PFSK-1 (cell line): ENCODE measurements at regions not wholly inside any gene's neighbourhood (a gene's known extent, or its start where the extent isn't known, plus 50 kb on each side); places are given as distances from the start of the nearest gene placed in this dataset.

Source experiments
- FOXP2 ChIP-seq: optimal IDR thresholded peaks from 2 replicates; pipeline ENCODE3; 2011; ENCODE audit warnings: borderline replicate concordance, control low read depth, inconsistent platforms; ENCODE audit not compliant: insufficient read depth; ENCODE audit errors: extremely low read length, extremely low read depth
- POLR2AphosphoS5 ChIP-seq: IDR thresholded peaks from 2 replicates; pipeline ENCODE4 v1.6.1; 2012; ENCODE audit warnings: low read depth, mild to moderate bottlenecking, control low read depth, low read length, moderate library complexity
- SIN3A ChIP-seq: IDR thresholded peaks from 2 replicates; pipeline ENCODE4 v1.6.1; 2012; ENCODE audit warnings: mild to moderate bottlenecking, low read length, moderate library complexity, borderline replicate concordance; ENCODE audit not compliant: insufficient read depth
- TAF1 ChIP-seq: IDR thresholded peaks from 2 replicates; pipeline ENCODE4 v1.6.1; 2012; ENCODE audit warnings: low read length, control low read depth, borderline replicate concordance; ENCODE audit not compliant: insufficient read depth
- TF ChIP-seq, protein P1 (sequence below), 2 experiments: IDR thresholded peaks; 2 replicates each; pipeline versions ENCODE4 v1.6.1 to v1.8.0; 2011 to 2012; ENCODE audit warnings: low read depth in 2 of 2, low read length in 2 of 2, control low read depth in 1 of 2, inconsistent platforms in 1 of 2, mild to moderate bottlenecking in 1 of 2, moderate library complexity in 1 of 2; ENCODE audit not compliant: insufficient read depth in 1 of 2

GRCh38 chr4:42237010-42237409 is 84.6 kb upstream of the BEND4 start:
- TF ChIP-seq, protein P1, sequence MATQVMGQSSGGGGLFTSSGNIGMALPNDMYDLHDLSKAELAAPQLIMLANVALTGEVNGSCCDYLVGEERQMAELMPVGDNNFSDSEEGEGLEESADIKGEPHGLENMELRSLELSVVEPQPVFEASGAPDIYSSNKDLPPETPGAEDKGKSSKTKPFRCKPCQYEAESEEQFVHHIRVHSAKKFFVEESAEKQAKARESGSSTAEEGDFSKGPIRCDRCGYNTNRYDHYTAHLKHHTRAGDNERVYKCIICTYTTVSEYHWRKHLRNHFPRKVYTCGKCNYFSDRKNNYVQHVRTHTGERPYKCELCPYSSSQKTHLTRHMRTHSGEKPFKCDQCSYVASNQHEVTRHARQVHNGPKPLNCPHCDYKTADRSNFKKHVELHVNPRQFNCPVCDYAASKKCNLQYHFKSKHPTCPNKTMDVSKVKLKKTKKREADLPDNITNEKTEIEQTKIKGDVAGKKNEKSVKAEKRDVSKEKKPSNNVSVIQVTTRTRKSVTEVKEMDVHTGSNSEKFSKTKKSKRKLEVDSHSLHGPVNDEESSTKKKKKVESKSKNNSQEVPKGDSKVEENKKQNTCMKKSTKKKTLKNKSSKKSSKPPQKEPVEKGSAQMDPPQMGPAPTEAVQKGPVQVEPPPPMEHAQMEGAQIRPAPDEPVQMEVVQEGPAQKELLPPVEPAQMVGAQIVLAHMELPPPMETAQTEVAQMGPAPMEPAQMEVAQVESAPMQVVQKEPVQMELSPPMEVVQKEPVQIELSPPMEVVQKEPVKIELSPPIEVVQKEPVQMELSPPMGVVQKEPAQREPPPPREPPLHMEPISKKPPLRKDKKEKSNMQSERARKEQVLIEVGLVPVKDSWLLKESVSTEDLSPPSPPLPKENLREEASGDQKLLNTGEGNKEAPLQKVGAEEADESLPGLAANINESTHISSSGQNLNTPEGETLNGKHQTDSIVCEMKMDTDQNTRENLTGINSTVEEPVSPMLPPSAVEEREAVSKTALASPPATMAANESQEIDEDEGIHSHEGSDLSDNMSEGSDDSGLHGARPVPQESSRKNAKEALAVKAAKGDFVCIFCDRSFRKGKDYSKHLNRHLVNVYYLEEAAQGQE (IDR thresholded peaks at IDR 0.05; ENCODE audit: insufficient read depth in 1 of 2, low read depth in 2 of 2, low read length in 2 of 2): no peak
- TF ChIP-seq POLR2AphosphoS5: no peak
- no peak for TF ChIP-seq TAF1
- TF ChIP-seq SIN3A: no peak
- no peak for TF ChIP-seq FOXP2

DNA sequence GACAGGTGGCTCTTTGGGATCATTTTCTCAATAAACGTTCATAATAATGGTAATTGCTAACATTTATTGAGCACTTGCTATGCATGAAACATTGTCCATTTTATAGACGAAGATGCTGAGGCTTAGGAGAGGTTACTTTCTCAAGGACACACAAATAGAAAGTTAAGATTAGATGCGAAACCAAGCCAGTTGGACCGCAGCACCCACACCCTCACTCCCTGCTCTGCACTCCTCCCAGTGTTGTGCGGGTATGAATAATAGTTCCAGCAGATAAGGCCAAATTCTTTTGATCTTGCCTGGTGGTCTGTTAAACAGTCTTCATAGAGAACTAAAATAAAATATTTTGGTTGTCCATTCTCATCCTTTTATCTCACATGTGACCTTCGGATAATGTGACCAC is 85.0 kb upstream of the BEND4 start:
- TF ChIP-seq FOXP2: no peak
- TF ChIP-seq POLR2AphosphoS5: no peak
- TF ChIP-seq, protein P1 (IDR thresholded peaks at IDR 0.05; ENCODE audit: insufficient read depth in 1 of 2, low read depth in 2 of 2, low read length in 2 of 2): no peak

DNA sequence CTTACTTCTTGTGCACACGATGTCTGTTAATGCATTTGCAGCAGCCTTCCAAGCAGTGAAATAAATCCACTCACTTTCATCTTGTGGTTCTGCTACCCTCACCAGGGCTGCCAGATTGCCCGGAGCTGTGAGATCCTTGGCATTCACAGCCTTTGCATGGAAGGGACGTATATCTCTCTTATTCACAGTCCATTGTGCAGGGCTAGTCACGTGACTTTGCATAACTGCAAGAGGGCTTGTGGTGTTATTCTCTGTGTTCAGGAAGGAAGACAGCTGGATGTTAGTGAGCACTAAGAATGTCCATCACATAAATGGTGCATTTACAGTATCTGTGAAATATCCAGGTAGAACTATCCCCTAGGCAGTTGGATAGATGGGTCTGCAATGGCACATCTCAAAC is 96.5 kb upstream of the BEND4 start:
- TF ChIP-seq FOXP2 (no peak), POLR2AphosphoS5 (no peak), TAF1 (no peak), SIN3A (no peak)
- TF ChIP-seq, protein P1 (IDR thresholded peaks at IDR 0.05; ENCODE audit: insufficient read depth in 1 of 2, low read depth in 2 of 2, low read length in 2 of 2): no peak

- no peak for TF ChIP-seq POLR2AphosphoS5
- TF ChIP-seq, protein P1 (IDR thresholded peaks at IDR 0.05; ENCODE audit: insufficient read depth in 1 of 2, low read depth in 2 of 2, low read length in 2 of 2): no peak
- no peak for TF ChIP-seq SIN3A
- TF ChIP-seq FOXP2: no peak
- TF ChIP-seq TAF1: no peak
Observed at GRCh38 chr4:42252315-42252714, 99.9 kb upstream of the BEND4 start.

DNA sequence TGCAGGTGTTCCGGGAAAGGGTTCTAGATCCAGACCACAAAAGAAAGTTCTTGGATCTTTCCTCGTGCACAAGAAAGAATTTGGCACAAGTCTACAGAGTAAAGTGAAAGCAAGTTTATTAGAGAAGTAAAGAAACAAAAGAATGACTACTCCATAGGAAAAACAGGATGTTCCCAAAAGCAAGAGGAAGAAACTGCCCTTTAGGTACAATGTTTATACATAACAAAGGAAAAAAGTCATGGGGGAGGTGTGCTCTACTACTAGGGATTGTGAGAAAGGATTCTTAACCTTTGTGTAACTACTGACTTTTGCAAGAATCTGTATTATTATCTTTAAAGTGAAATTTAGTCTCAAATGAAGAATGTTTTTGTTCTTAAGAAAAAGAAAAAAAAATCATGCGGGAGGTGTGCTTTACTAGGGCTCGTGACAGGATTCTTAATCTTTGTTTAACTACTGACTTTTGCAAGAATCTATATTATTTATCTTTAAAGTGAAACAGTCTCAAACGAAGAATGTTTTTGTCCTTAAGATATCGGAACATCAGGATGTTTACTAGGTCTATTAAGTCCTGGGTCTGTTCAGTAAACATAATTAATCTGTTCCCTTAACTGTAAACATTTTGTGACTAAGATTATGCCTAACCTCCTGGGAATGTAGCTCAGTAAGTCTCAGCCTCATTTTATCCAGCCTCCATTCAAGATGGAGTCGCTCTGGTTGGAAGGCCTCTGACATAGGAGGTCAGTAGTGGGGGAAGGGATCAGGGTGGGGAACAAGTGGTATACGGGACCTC is 110.4 kb upstream of the BEND4 start:
- TF ChIP-seq POLR2AphosphoS5: no peak
- TF ChIP-seq SIN3A: no peak
- TF ChIP-seq FOXP2: no peak
- TF ChIP-seq, protein P1 (IDR thresholded peaks at IDR 0.05; ENCODE audit: insufficient read depth in 1 of 2, low read depth in 2 of 2, low read length in 2 of 2): no peak
- TF ChIP-seq TAF1: no peak
